HG03520 (cell line): ENCODE measurements at regions not wholly inside any gene's neighbourhood (a gene's known extent, or its start where the extent isn't known, plus 50 kb on each side); places are given as distances from the start of the nearest gene placed in this dataset.

Source experiments
- ATAC-seq: cut with Tn5 transposase; IDR thresholded peaks from one replicate; pipeline ENCODE4 v1.9.1; 2021; ENCODE audit warnings: mild to moderate bottlenecking, moderate library complexity; ENCODE audit not compliant: unreplicated experiment

GRCh38 chr10:3229815-3230214 is 57.2 kb upstream of the PITRM1 start:
- ATAC-seq: no peak

- no peak for ATAC-seq
Observed at GRCh38 chr10:3228629-3228945, 56.0 kb upstream of the PITRM1 start.

- ATAC-seq: peak; percentile 12
Observed at GRCh38 chr10:3226960-3227744, 54.6 kb upstream of the PITRM1 start.

GRCh38 chr10:3225561-3225960 is 53.0 kb upstream of the PITRM1 start:
- no peak for ATAC-seq

- no peak for ATAC-seq
Observed at GRCh38 chr10:3224241-3224640, 51.7 kb upstream of the PITRM1 start.

- ATAC-seq: no peak
Observed at GRCh38 chr10:3222626-3223025, 50.0 kb upstream of the PITRM1 start.
